Breast epithelium (tissue), 3 donors: ENCODE measurements at regions not wholly inside any gene's neighbourhood (a gene's known extent, or its start where the extent isn't known, plus 50 kb on each side); places are given as distances from the start of the nearest gene placed in this dataset.

Experiments used
- CTCF ChIP-seq, 3 donors: fragments of 450-650 bp; IDR thresholded peaks; one replicate each; pipeline ENCODE4 v1.5.1; 2016 to 2017; ENCODE audit warnings: antibody characterized with exemption in 3 of 3, mild to moderate bottlenecking in 3 of 3, moderate library complexity in 3 of 3
- POLR2A ChIP-seq: fragments of 450-650 bp; IDR thresholded peaks from one replicate; pipeline ENCODE4 v1.6.1; 2016; ENCODE audit warnings: antibody characterized with exemption, mild to moderate bottlenecking, moderate library complexity
- POLR2AphosphoS5 ChIP-seq, 3 donors: sonication (generic); formaldehyde crosslinking; IDR thresholded peaks; one replicate each; pipeline ENCODE4 v1.6.1; 2017; ENCODE audit warnings: antibody characterized with exemption in 3 of 3

- no peak for TF ChIP-seq CTCF (IDR thresholded peaks at IDR 0.05)
- TF ChIP-seq POLR2AphosphoS5 (IDR thresholded peaks at IDR 0.05): no peak
- TF ChIP-seq POLR2A: no peak
Observed at GRCh38 chr3:160170409-160171370, 54.5 kb upstream of the C3orf80 start.
